Keratinocyte (primary cell): ENCODE measurements at regions not wholly inside any gene's neighbourhood (a gene's known extent, or its start where the extent isn't known, plus 50 kb on each side); places are given as distances from the start of the nearest gene placed in this dataset.

Source experiments
- CTCF ChIP-seq, 3 experiments: IDR thresholded peaks in 1 of 3; conservative IDR thresholded peaks in 1 of 3; optimal IDR thresholded peaks in 1 of 3; 2 replicates in 2 of 3; 3 replicates in 1 of 3; pipeline versions ENCODE3 to v1.5.1; 2011; ENCODE audit warnings: low read length in 3 of 3, mild to moderate bottlenecking in 3 of 3, moderate library complexity in 2 of 3, control low read depth in 1 of 3, inconsistent platforms in 1 of 3; ENCODE audit not compliant: insufficient read depth in 2 of 3; ENCODE audit errors: extremely low read depth in 1 of 3
- EZH2 ChIP-seq: IDR thresholded peaks from one replicate; pipeline ENCODE4 v1.6.1; 2012; ENCODE audit warnings: inconsistent platforms, mild to moderate bottlenecking, low read length, moderate library complexity

GRCh38 chr2:100628506-100628905 lies 65.7 kb downstream of the PDCL3 start:
- no peak for TF ChIP-seq CTCF (optimal IDR thresholded peaks at IDR 0.05 in 1 of 3, IDR thresholded peaks at IDR 0.05 in 1 of 3, conservative IDR thresholded peaks at IDR 0.05 in 1 of 3; ENCODE audit: extremely low read depth in 1 of 3, insufficient read depth in 2 of 3, low read length in 3 of 3)
- no peak for TF ChIP-seq EZH2
